Mesendoderm (in vitro differentiated cells): ENCODE measurements at regions not wholly inside any gene's neighbourhood (a gene's known extent, or its start where the extent isn't known, plus 50 kb on each side); places are given as distances from the start of the nearest gene placed in this dataset.

Experiments
- DNase-seq: peaks from one replicate; pipeline ENCODE4 v3.0.0; 2013
- H2AK5ac ChIP-seq: 2 replicates; pipeline ENCODE4 v1.6.1; 2013; ENCODE audit warnings: low read length, inconsistent platforms
- H2BK120ac ChIP-seq: 2 replicates; pipeline ENCODE4 v1.6.1; 2013; ENCODE audit warnings: low read depth, mild to moderate bottlenecking, low read length, moderate library complexity, mixed read lengths
- H2BK15ac ChIP-seq: replicated peaks from 2 replicates; pipeline ENCODE4 v1.6.1; 2013; ENCODE audit warnings: low read depth, mild to moderate bottlenecking, moderate library complexity
- H2BK5ac ChIP-seq: 2 replicates; pipeline ENCODE4 v1.6.1; 2013; ENCODE audit warnings: low read length, inconsistent platforms
- H3K18ac ChIP-seq: 2 replicates; pipeline ENCODE4 v1.6.1; 2013; ENCODE audit warnings: mild to moderate bottlenecking, low read length, mixed read lengths
- H3K23ac ChIP-seq: one replicate; pipeline ENCODE4 v1.6.1; 2013; ENCODE audit warnings: low read length
- H3K27ac ChIP-seq: 2 replicates; pipeline ENCODE4 v1.5.1; 2013; ENCODE audit warnings: low read depth, mild to moderate bottlenecking, inconsistent platforms, low read length, moderate library complexity
- H3K27me3 ChIP-seq: 2 replicates; pipeline ENCODE4 v1.6.1; 2013; ENCODE audit warnings: low read length, control low read depth, mild to moderate bottlenecking, inconsistent platforms; ENCODE audit not compliant: insufficient read depth, poor library complexity
- H3K36me3 ChIP-seq: 2 replicates; pipeline ENCODE4 v1.6.1; 2013; ENCODE audit warnings: low read length, inconsistent platforms; ENCODE audit not compliant: control insufficient read depth, insufficient read depth
- H3K4ac ChIP-seq: one replicate; pipeline ENCODE4 v1.6.1; 2013; ENCODE audit warnings: low read depth, mild to moderate bottlenecking, low read length, moderate library complexity
- H3K4me1 ChIP-seq: 2 replicates; pipeline ENCODE4 v1.6.1; 2013; ENCODE audit warnings: low read depth, low read length, inconsistent platforms; ENCODE audit not compliant: control insufficient read depth
- H3K4me2 ChIP-seq: 2 replicates; pipeline ENCODE4 v1.6.1; 2013; ENCODE audit warnings: low read length
- H3K4me3 ChIP-seq: 2 replicates; pipeline ENCODE4 v1.5.1; 2013; ENCODE audit warnings: mild to moderate bottlenecking, low read length
- H3K56ac ChIP-seq: one replicate; pipeline ENCODE4 v1.6.1; 2013; ENCODE audit warnings: low read length
- H3K79me1 ChIP-seq: 2 replicates; pipeline ENCODE4 v1.6.1; 2013; ENCODE audit warnings: low read length, inconsistent platforms
- H3K79me2 ChIP-seq: 2 replicates; pipeline ENCODE4 v1.6.1; 2013; ENCODE audit warnings: mild to moderate bottlenecking, low read length; ENCODE audit not compliant: control insufficient read depth, insufficient read depth
- H3K9ac ChIP-seq: 2 replicates; pipeline ENCODE4 v1.6.1; 2013; ENCODE audit warnings: low read length, inconsistent platforms
- H4K5ac ChIP-seq: one replicate; pipeline ENCODE4 v1.6.1; 2013; ENCODE audit warnings: low read length
- H4K8ac ChIP-seq: one replicate; pipeline ENCODE4 v1.6.1; 2013; ENCODE audit warnings: low read depth, mild to moderate bottlenecking, control low read depth, low read length, moderate library complexity
- WGBS: extraction: QIAGEN DNeasy Blood & Tissue Kit; methylation state at CpG from one replicate; pipeline ENCODE4 v1.1.7; 2013; ENCODE audit warnings: low lambda C conversion rate, missing lambda C conversion rate; ENCODE audit not compliant: insufficient coverage; ENCODE audit errors: extremely low coverage; 5-methylcytosine and 5-hydroxymethylcytosine counted together

DNA sequence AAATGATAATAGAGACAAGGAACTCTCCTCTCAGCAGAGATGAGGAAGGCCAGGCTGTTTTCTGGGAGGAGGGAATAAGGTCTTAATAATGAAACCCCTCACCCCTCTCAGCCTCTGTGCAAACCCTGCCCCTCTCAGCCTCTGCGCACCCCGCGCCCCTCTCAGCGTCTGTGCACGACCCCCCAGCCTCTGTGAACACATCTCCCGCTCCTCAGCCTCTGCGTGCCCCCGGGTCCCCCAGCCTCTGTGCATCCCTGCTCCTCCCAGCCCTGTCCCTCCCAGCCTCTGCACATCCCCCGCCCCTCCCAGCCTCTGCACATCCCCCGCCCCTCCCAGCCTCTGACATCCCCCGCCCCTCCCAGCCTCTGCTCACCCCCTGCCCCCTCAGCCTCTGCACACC is 837.8 kb downstream of the TBC1D22A start:
- H2AK5ac ChIP-seq: no peak overlapping the region
- H3K79me2 ChIP-seq: no peaks in the 10 kb centered on the region
- no peak for DNase-seq
- no peak overlapping the region for H4K8ac ChIP-seq
- WGBS: no CpG with 5 or more reads among the region's 11 CpGs
- no peak overlapping the region for H3K56ac ChIP-seq
- H3K4me1 ChIP-seq: no peaks in the 10 kb centered on the region
- no peak overlapping the region for H3K27ac ChIP-seq
- H3K36me3 ChIP-seq: no peaks in the 10 kb centered on the region
- H3K79me1 ChIP-seq: no peaks in the 10 kb centered on the region
- no peak overlapping the region for H2BK5ac ChIP-seq
- H3K9ac ChIP-seq: no peak overlapping the region
- no peak overlapping the region for H4K5ac ChIP-seq
- no peak overlapping the region for H2BK15ac ChIP-seq
- H2BK120ac ChIP-seq: no peak overlapping the region
- no peak overlapping the region for H3K23ac ChIP-seq
- H3K4me3 ChIP-seq: no peak overlapping the region
- no peak overlapping the region for H3K4ac ChIP-seq
- no peaks in the 10 kb centered on the region for H3K27me3 ChIP-seq
- no peak overlapping the region for H3K4me2 ChIP-seq
- H3K18ac ChIP-seq: no peak overlapping the region

GRCh38 chr22:47599753-47600152 is 837.3 kb downstream of the TBC1D22A start:
- Histone ChIP-seq H3K56ac (no peak overlapping the region), H3K27me3 (no peaks in the 10 kb centered on the region), H3K4ac (no peak overlapping the region), H2BK5ac (no peak overlapping the region), H3K23ac (no peak overlapping the region), H4K8ac (no peak overlapping the region), H3K79me1 (no peaks in the 10 kb centered on the region), H2AK5ac (no peak overlapping the region), H3K4me3 (no peak overlapping the region), H3K18ac (no peak overlapping the region), H2BK15ac (no peak overlapping the region), H3K4me2 (no peak overlapping the region), H3K79me2 (no peaks in the 10 kb centered on the region), H2BK120ac (no peak overlapping the region), H3K4me1 (no peaks in the 10 kb centered on the region), H4K5ac (no peak overlapping the region), H3K9ac (no peak overlapping the region), H3K36me3 (no peaks in the 10 kb centered on the region), H3K27ac (no peak overlapping the region)
- WGBS: no CpG with 5 or more reads among the region's 10 CpGs
- no peak for DNase-seq

- Histone ChIP-seq H3K27ac (no peak overlapping the region), H2BK15ac (no peak overlapping the region), H3K4me1 (no peaks in the 10 kb centered on the region), H3K23ac (no peak overlapping the region), H4K5ac (no peak overlapping the region), H3K56ac (no peak overlapping the region), H3K4me2 (no peak overlapping the region), H2BK5ac (no peak overlapping the region), H3K79me2 (no peaks in the 10 kb centered on the region), H3K4me3 (no peak overlapping the region), H3K79me1 (no peaks in the 10 kb centered on the region), H3K36me3 (no peaks in the 10 kb centered on the region), H2BK120ac (no peak overlapping the region), H3K4ac (no peak overlapping the region), H4K8ac (no peak overlapping the region), H3K18ac (no peak overlapping the region), H3K9ac (no peak overlapping the region), H2AK5ac (no peak overlapping the region), H3K27me3 (no peaks in the 10 kb centered on the region)
- no peak for DNase-seq
- WGBS: no CpG with 5 or more reads among the region's 6 CpGs
Measured at GRCh38 chr22:47598864-47599263, 836.4 kb downstream of the TBC1D22A start.

- no peaks in the 10 kb centered on the region for H3K4me1 ChIP-seq
- H4K5ac ChIP-seq: no peak overlapping the region
- H3K4me2 ChIP-seq: no peak overlapping the region
- no peak overlapping the region for H3K56ac ChIP-seq
- H4K8ac ChIP-seq: no peak overlapping the region
- no peak for DNase-seq
- no peaks in the 10 kb centered on the region for H3K79me1 ChIP-seq
- no peak overlapping the region for H3K4ac ChIP-seq
- no peak overlapping the region for H2BK120ac ChIP-seq
- H3K9ac ChIP-seq: no peak overlapping the region
- no peaks in the 10 kb centered on the region for H3K36me3 ChIP-seq
- H3K23ac ChIP-seq: no peak overlapping the region
- H3K79me2 ChIP-seq: no peaks in the 10 kb centered on the region
- H2BK15ac ChIP-seq: no peak overlapping the region
- no peak overlapping the region for H3K18ac ChIP-seq
- H2AK5ac ChIP-seq: no peak overlapping the region
- no peak overlapping the region for H2BK5ac ChIP-seq
- no peaks in the 10 kb centered on the region for H3K27me3 ChIP-seq
- no CpG with 5 or more reads among the region's 9 CpGs for WGBS
- H3K4me3 ChIP-seq: no peak overlapping the region
- H3K27ac ChIP-seq: no peak overlapping the region
Measured at GRCh38 chr22:47597041-47597440, 834.6 kb downstream of the TBC1D22A start.

- no peaks in the 10 kb centered on the region for H3K27me3 ChIP-seq
- no peaks in the 10 kb centered on the region for H3K79me1 ChIP-seq
- no peak overlapping the region for H2BK15ac ChIP-seq
- H3K56ac ChIP-seq: no peak overlapping the region
- no peak overlapping the region for H3K4me3 ChIP-seq
- H3K23ac ChIP-seq: no peak overlapping the region
- no CpG with 5 or more reads among the region's 9 CpGs for WGBS
- H4K8ac ChIP-seq: no peak overlapping the region
- no peak overlapping the region for H3K4ac ChIP-seq
- H3K79me2 ChIP-seq: no peaks in the 10 kb centered on the region
- no peak overlapping the region for H3K4me2 ChIP-seq
- H3K27ac ChIP-seq: no peak overlapping the region
- no peak overlapping the region for H3K18ac ChIP-seq
- no peak for DNase-seq
- no peak overlapping the region for H2BK5ac ChIP-seq
- no peak overlapping the region for H2BK120ac ChIP-seq
- no peak overlapping the region for H4K5ac ChIP-seq
- no peak overlapping the region for H3K9ac ChIP-seq
- no peak overlapping the region for H2AK5ac ChIP-seq
- H3K36me3 ChIP-seq: no peaks in the 10 kb centered on the region
- H3K4me1 ChIP-seq: no peaks in the 10 kb centered on the region
Measured at GRCh38 chr22:47596176-47596690, 833.8 kb downstream of the TBC1D22A start.

GRCh38 chr22:47594836-47595521 is 832.5 kb downstream of the TBC1D22A start:
- no peak overlapping the region for H2BK15ac ChIP-seq
- H3K4me3 ChIP-seq: no peak overlapping the region
- H3K56ac ChIP-seq: no peak overlapping the region
- no peak overlapping the region for H4K8ac ChIP-seq
- DNase-seq: no peak
- WGBS: no CpG with 5 or more reads among the region's 6 CpGs
- H3K79me1 ChIP-seq: no peaks in the 10 kb centered on the region
- no peaks in the 10 kb centered on the region for H3K79me2 ChIP-seq
- no peak overlapping the region for H3K18ac ChIP-seq
- H3K23ac ChIP-seq: no peak overlapping the region
- no peak overlapping the region for H3K27ac ChIP-seq
- H3K4ac ChIP-seq: no peak overlapping the region
- no peak overlapping the region for H4K5ac ChIP-seq
- no peak overlapping the region for H3K9ac ChIP-seq
- H2BK120ac ChIP-seq: no peak overlapping the region
- H3K4me2 ChIP-seq: no peak overlapping the region
- H2AK5ac ChIP-seq: no peak overlapping the region
- H3K36me3 ChIP-seq: no peaks in the 10 kb centered on the region
- no peaks in the 10 kb centered on the region for H3K27me3 ChIP-seq
- no peak overlapping the region for H2BK5ac ChIP-seq
- no peaks in the 10 kb centered on the region for H3K4me1 ChIP-seq
